HG02870 (cell line): ENCODE measurements at regions not wholly inside any gene's neighbourhood (a gene's known extent, or its start where the extent isn't known, plus 50 kb on each side); places are given as distances from the start of the nearest gene placed in this dataset.
A peak's percentile ranks its signal among the peaks of the same experiment; 100 is the strongest.
"Not testable (repeated sequence)": the region's sequence is repeated elsewhere in the genome, so short reads cannot be mapped to it uniquely, and the experiment has no call there.

Experiments
- ATAC-seq: cut with Tn5 transposase; IDR thresholded peaks from one replicate; pipeline ENCODE4 v1.9.1; 2021; ENCODE audit warnings: mild to moderate bottlenecking, moderate library complexity; ENCODE audit not compliant: unreplicated experiment

DNA sequence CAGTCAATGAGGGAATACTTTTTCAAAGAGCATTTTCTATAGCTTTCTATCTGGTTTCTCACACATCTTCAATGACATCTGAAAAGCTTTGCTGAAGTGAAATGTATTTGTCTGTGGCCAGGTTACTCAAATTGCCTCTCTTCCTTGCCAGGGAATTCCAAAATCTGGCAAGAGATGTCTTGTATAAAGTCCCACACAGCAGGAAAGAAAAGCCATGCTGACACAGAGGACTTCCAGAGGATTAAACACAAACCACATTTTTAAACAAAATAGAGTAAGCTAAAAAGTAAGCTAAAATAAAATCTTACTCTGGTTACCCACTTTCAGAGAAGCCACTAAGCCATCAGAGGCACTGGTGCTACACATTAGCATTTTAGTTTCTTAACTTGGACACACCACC lies 93.1 kb upstream of the BCAR3 start:
- ATAC-seq, result no peak

DNA sequence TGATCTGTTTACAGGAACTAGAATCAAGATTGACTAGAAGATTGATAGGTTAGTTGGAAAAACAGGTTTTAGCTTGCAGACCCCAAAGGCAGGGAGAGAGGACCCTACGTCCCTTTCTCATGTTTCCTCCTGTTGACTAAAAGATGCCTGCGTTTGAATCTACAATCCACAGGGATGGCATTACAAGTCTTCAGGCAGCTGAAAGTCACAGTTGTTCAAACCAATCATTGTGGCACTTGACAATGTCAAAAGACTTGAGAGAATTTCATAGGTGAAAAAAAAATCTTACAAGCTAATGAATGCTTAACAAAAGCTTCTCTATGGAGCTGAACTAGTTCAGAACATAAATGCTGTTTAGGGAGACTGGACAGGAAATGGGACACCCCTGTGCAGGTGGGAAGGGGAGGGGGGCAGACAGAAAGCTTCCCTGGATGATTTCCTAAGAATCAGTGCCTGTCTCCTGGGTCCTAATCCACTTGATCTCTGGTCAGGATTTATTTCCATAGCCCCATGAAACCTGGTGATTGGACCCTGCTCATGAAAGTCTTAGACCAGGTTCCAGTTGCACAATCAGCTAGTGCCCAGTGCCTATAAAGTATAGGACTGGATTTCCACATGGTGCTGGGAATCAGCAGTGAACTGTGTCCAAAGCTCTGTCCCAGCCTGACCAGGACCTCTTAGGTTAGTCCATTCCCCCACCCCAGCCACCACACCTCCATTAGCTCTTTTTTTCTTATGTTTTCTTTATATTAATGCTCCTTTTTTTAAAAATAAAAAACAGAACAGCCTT lies 91.6 kb upstream of the BCAR3 start:
- ATAC-seq, result no peak

GRCh38 chr1:93771843-93772242 lies 90.2 kb upstream of the BCAR3 start:
- ATAC-seq, result no peak

DNA sequence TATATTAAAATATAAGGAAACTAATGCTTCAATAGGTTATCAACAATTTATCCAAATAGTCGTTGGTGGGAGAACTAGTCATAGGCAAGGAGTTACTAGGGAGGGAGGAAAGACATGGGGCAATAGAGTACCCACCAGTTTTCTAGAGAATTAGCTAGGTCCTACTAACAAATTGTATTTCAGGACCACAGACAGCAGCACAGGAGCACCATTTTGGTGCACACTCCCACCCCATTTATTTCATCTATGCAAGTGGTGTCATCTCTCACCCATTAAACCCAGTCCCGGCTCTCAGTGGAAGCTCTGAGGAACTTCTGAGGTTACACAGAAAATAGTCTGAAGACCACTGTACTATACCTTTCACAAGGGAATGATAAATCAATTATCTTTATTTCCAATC lies 89.0 kb upstream of the BCAR3 start:
- no peak for ATAC-seq

DNA sequence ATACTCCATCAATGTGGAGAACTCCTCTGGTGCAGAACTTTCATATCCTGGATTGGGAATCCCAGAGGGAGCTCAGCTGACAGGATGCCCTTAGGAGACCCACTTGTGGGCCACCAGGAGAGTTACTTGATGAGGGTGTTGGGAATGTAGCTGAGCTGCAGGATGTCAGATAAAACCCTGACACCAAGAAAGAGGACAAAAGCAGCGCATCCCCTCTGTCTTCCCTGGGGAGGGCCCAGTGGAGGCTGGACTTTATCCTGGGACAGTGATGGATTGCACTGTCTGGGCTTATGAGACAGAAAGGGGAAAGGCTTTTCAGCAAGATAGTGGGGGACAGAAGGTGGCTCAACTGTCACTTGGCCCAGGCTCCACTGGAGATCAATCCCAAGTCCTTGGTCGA lies 88.1 kb upstream of the BCAR3 start:
- ATAC-seq, result no peak

GRCh38 chr1:93768380-93768863 lies 86.8 kb upstream of the BCAR3 start:
- no peak for ATAC-seq

DNA sequence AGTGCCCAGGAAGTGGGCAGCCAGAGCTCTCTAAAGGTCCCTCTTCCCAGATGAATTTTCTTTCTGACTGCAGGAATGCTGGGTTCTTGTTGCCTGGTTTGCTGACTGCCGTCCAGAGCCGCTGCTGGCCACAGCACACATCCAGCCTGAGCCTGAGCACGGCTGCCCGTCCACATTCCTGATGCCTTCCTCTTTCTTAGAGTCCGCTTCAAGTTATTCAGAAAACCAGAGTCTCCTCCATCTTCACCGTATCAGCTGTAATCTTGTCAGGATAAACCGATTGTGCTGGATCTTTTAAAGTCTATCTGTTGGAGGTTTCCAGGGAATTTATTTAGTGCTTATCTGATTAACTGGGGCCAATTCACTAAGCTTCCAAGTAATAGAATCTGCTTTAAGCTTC lies 84.8 kb upstream of the BCAR3 start:
- ATAC-seq, result no peak

- no peak for ATAC-seq
These were observed 83.5 kb upstream of the BCAR3 start for GRCh38 chr1:93765099-93765498.

- ATAC-seq, result no peak
These were observed 82.7 kb upstream of the BCAR3 start for GRCh38 chr1:93764366-93764750.

GRCh38 chr1:93763704-93764365 lies 82.2 kb upstream of the BCAR3 start:
- no peak for ATAC-seq

GRCh38 chr1:93758842-93759515 lies 77.3 kb upstream of the BCAR3 start:
- no peak for ATAC-seq

- ATAC-seq, result no peak
These were observed 75.8 kb upstream of the BCAR3 start for GRCh38 chr1:93757256-93758036.

DNA sequence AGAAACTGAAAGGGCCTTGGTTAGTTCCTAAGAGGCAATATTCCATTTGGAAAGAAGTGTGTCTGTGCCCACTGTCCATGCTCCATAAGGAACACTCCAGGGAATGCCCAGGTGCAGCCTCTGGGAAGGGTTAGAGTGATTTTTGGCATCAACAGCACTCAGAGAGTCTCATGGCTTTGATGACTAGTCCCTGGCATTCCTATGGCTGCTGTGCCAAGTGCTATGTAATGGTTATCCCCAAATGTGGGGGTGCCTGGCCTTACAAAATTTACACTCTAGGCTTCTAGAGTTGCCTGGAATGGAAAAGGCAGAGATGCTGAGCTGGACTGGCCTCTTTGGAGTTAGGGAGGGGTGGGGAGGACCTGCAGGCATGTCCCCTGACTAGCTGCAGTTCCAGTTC lies 75.0 kb upstream of the BCAR3 start:
- ATAC-seq, result no peak

- not testable (repeated sequence) for ATAC-seq
These were observed 73.6 kb upstream of the BCAR3 start for GRCh38 chr1:93755251-93755715.

DNA sequence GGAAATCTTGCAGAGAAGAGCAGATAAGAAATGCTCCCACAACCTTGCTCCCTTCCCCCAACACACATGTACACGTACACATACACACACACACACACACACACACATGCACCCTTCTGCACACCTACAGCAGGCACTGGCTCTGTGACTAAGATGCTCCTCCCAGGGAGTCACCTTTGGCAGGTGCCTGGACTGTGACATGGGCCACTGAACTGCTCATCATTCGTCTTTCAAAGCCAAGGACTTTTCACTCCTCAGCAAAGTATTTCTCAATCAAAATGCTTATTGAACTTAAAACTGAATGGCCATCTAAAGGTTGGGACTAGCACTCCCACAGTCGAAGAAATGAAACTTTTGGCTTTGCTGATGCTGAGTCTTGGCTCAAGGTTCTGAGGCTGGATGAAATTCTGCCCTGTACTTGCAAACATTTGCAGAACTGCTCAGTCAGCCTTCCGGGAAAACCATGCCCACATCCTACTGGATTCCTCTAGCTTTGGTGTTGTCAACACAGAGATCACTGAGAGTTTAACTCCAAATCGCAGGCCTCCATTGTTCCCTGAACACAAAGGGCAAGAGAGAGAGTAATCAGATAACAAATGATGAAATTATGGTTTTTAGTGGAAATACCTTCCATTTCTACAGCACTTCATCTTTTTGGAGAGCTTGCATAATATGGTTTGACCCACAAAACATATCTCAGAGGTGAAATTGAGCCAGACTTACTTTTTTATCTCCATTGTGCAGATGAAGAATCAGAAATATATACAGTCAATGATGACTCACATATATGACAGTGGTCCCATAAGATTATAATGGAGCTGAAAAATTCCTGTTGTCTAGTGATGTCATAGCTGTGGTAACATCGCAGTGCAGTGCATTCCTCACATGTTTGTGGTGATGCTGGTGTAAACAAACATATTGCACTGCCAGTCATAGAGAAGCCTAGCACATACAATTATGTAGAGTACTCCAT lies 72.4 kb upstream of the BCAR3 start:
- no peak for ATAC-seq

DNA sequence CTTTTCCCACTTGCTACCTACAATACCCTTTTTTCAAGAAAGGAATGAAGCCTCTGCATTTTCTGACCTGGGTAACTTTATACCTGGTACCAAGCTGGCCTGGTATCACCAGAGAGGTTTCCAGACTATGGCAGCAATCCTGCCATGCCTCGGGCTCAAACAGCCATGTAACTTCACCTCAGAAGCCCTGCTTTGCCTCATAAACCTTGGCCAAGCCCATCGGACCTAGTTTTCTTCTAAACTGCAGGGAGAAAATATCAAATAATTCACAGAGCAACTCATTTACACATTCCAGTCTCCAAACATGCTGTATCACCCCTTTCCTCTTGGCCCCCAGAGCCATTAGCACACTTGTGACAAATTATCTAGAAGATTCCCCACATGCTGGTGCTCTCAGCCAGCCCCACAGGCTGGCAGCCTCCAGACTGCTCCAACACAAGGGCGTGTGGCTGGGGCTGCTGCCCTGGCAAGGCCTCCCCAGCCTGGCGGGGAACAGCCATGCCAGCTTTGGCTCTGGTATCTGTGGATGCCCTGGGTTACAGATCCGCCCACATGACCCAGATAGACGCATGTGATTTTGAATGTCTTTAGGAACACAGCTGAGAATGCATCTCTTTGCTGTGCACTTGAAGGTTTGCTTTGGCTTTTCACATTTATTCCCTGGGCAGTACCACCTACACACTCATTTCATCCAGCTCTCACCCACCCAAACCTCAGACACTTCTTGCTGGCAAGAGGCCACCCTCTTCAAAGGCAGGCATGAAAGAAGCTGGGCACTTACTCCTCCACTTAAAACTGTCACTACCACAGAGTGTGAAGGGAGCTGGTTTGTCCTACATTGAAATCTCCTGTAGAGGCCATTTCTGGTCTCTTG lies 70.0 kb upstream of the BCAR3 start:
- no peak for ATAC-seq

- peak; percentile 46 for ATAC-seq
These were observed 69.3 kb upstream of the BCAR3 start for GRCh38 chr1:93750955-93751354.

DNA sequence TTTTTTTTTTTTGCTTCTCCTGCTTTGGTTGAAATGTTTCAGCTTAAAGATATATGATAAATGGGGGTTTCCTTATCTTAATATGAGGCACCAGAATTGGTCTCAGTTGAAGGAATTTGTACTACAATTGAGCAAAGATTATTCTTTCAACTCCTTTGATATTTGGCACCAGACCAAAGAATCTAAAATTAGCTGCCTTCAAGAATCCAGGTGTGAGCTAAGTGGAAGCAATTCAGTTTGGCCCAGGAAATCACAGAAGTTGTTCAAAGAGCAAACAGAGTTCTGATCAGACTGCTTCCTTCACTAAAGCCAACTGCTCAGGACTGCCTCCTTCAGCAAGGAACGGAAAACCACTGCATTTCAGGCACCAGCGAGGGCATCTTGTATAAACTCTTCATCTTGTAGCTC lies 68.3 kb upstream of the BCAR3 start:
- no peak for ATAC-seq

DNA sequence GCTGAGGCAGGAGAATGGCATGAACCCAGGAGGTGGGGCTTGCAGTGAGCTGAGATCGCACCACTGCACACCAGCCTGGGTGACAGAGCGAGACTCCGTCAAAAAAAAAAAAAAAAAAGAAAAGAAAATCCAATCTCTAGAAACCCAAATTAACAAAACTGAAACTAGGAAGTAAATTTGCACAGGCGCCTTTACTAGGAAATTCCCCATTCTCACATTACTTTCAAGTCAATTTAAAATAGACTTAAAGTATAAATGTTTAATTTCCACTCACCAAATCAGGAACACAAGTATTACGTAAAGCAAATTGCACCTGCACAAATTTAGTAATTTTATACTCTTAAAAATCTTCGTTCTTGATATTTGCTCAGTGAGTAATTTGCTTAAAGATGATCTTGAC lies 67.8 kb upstream of the BCAR3 start:
- no peak for ATAC-seq
